B cell (primary cell): ENCODE measurements at regions not wholly inside any gene's neighbourhood (a gene's known extent, or its start where the extent isn't known, plus 50 kb on each side); places are given as distances from the start of the nearest gene placed in this dataset.

Experiments
- ATAC-seq: fragments of 200-7000 bp; cut with Tn5 transposase; one replicate; pipeline ENCODE4 v1.10.0; 2021; ENCODE audit warnings: low read depth, mild to moderate bottlenecking, moderate number of reproducible peaks, moderate library complexity
- CTCF ChIA-PET: fragments of 350-600 bp; sonication (Branson Sonifier 250); formaldehyde crosslinking; loops from one replicate; lab custom pipeline; 2021; ENCODE audit warnings: antibody characterized with exemption, inconsistent platforms; lab: Charles Lee
- POLR2A ChIA-PET: fragments of 350-600 bp; sonication (Branson Sonifier 250); formaldehyde crosslinking; loops from one replicate; lab custom pipeline; 2021; ENCODE audit warnings: antibody characterized with exemption; lab: Charles Lee
- DNase-seq: peaks from one replicate; pipeline ENCODE4 v3.0.0; 2013
- H2AFZ ChIP-seq: 2 replicates; pipeline ENCODE4 v1.6.1; 2012; ENCODE audit warnings: mild to moderate bottlenecking, low read depth, low read length; ENCODE audit not compliant: insufficient read depth, poor library complexity, severe bottlenecking
- H3K27ac ChIP-seq, 2 donors: 1 replicate in 1 of 2; 2 replicates in 1 of 2; pipeline ENCODE4 v1.5.1; 2012 to 2013; ENCODE audit warnings: low read length in 2 of 2, mild to moderate bottlenecking in 2 of 2, moderate library complexity in 1 of 2
- H3K27me3 ChIP-seq, 4 experiments: fragments of 200-600 bp in 1 of 4; sonication (generic) in 1 of 4; replicated peaks in 1 of 4; 1 replicate in 2 of 4; 2 replicates in 2 of 4; pipeline versions ENCODE4 v1.6.1 to v1.7.0; 2013 to 2016; ENCODE audit warnings: low read length in 3 of 4, mild to moderate bottlenecking in 2 of 4, mixed read lengths in 1 of 4, moderate library complexity in 1 of 4; ENCODE audit not compliant: insufficient read depth in 4 of 4, control insufficient read depth in 3 of 4; ENCODE audit errors: control extremely low read depth in 1 of 4
- H3K36me3 ChIP-seq, 2 experiments: replicated peaks in 1 of 2; 1 replicate in 1 of 2; 2 replicates in 1 of 2; pipeline versions ENCODE4 v1.6.1 to v1.7.1; 2013; ENCODE audit warnings: low read length in 1 of 2; ENCODE audit not compliant: insufficient read depth in 2 of 2, control insufficient read depth in 1 of 2; ENCODE audit errors: control extremely low read depth in 1 of 2, extremely low read depth in 1 of 2
- H3K4me1 ChIP-seq, 2 donors: fragments of 200-600 bp in 1 of 2; sonication (generic) in 1 of 2; 1 replicate in 1 of 2; 2 replicates in 1 of 2; pipeline versions ENCODE4 v1.5.1 to v1.6.1; 2013 to 2017; ENCODE audit warnings: low read length in 2 of 2; ENCODE audit not compliant: control insufficient read depth in 2 of 2, insufficient read depth in 2 of 2
- H3K4me2 ChIP-seq: replicated peaks from 2 replicates; pipeline ENCODE3; 2012; ENCODE audit warnings: mild to moderate bottlenecking, low read depth, low read length; ENCODE audit not compliant: poor library complexity, severe bottlenecking
- H3K4me3 ChIP-seq, 5 experiments: fragments of 200-600 bp in 1 of 5; sonication (generic) in 1 of 5; 1 replicate in 3 of 5; 2 replicates in 2 of 5; pipeline versions ENCODE4 v1.5.1 to v1.7.0; 2011 to 2016; ENCODE audit warnings: low read length in 4 of 5, mild to moderate bottlenecking in 4 of 5, low read depth in 2 of 5, control low read depth in 1 of 5, moderate library complexity in 1 of 5; ENCODE audit not compliant: insufficient read depth in 1 of 5; ENCODE audit errors: control extremely low read depth in 1 of 5, extremely low read depth in 1 of 5
- H3K79me2 ChIP-seq: fragments of 200-600 bp; sonication (generic); one replicate; pipeline ENCODE4 v1.6.0; 2016; ENCODE audit warnings: low read length; ENCODE audit not compliant: control insufficient read depth, insufficient read depth
- H3K9ac ChIP-seq: fragments of 200-600 bp; sonication (generic); 2 replicates; pipeline ENCODE4 v1.6.1; 2017; ENCODE audit warnings: mild to moderate bottlenecking, low read length, moderate library complexity
- H3K9me3 ChIP-seq, 3 donors: one replicate each; pipeline versions ENCODE4 v1.6.1 to v1.7.1; 2013; ENCODE audit warnings: low read length in 2 of 3; ENCODE audit not compliant: control insufficient read depth in 2 of 3, insufficient read depth in 1 of 3; ENCODE audit errors: control extremely low read depth in 1 of 3
- H4K20me1 ChIP-seq: 2 replicates; pipeline ENCODE4 v1.6.0; 2012; ENCODE audit warnings: mild to moderate bottlenecking, low read length; ENCODE audit not compliant: insufficient read depth, control insufficient read depth, poor library complexity, severe bottlenecking
- H3K27ac Mint-ChIP-seq: one replicate; pipeline ENCODE4 v1.8.0; 2021; ENCODE audit warnings: mixed read lengths
- H3K27me3 Mint-ChIP-seq: one replicate; pipeline ENCODE4 v1.8.0; 2021; ENCODE audit warnings: mixed read lengths
- H3K4me1 Mint-ChIP-seq: one replicate; pipeline ENCODE4 v1.8.0; 2021; ENCODE audit warnings: mixed read lengths
- H3K4me3 Mint-ChIP-seq: one replicate; pipeline ENCODE4 v1.8.0; 2021; ENCODE audit warnings: mixed read lengths
- H3K9me3 Mint-ChIP-seq: one replicate; pipeline ENCODE4 v1.8.0; 2022; ENCODE audit warnings: mixed read lengths; ENCODE audit not compliant: insufficient read depth
- EZH2 ChIP-seq: IDR thresholded peaks from 2 replicates; pipeline ENCODE4 v1.6.1; 2012; ENCODE audit warnings: borderline replicate concordance, low read depth, mild to moderate bottlenecking, moderate library complexity, low read length; ENCODE audit not compliant: insufficient read depth, poor library complexity, severe bottlenecking
- WGBS: methylation state at CpG from one replicate; pipeline ENCODE4 v1.1.5; 2013; ENCODE audit warnings: missing lambda C conversion rate; ENCODE audit not compliant: insufficient coverage; 5-methylcytosine and 5-hydroxymethylcytosine counted together
- intact Hi-C: fragments of 100-400 bp; cut with micrococcal nuclease; formaldehyde crosslinking; loops from one replicate; pipeline ENCODE4 v1.10.0; 2022
- TF ChIP-seq, protein P1 (sequence below): fragments of 200-600 bp; IDR thresholded peaks from one replicate; pipeline ENCODE4 v1.8.0; 2022; ENCODE audit warnings: antibody characterized with exemption, mild to moderate bottlenecking

DNA sequence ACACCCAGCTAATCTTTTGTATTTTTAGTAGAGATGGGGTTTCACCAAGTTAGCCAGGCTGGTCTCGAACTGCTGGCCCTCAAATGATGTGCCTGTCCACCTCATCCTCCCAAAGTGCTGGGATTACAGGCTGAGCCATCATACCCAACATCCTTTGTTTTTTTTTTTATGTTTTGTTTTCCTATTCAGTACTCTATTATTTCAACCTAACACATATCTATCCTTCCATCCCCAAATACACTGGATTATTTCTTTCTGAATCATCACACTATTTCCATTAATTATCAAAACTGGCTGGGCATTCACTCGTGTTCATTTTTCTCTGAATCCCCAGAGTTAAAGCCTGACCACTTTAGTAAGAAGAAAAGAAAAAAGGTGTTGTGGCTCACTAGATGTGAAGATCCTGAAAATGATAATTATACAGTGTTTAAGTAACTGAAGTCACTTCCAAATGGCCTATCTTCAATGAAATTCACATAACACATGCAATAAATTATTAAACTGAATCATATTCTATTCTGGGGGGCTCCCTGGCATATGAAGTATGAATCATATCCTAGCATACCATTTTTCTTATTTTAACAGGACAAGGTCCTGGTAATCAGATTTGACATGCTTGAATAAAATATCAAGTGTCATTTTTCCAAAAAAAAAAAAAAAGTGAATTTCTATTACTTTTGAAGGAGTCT lies 1754.2 kb downstream of the BRINP3 start:
- Histone ChIP-seq H3K4me3 (no peak overlapping the region), H3K4me2 (no peak overlapping the region), H3K9ac (no peak overlapping the region), H2AFZ (no peak overlapping the region), H3K27me3 (no peaks in the 10 kb centered on the region), H3K36me3 (no peaks in the 10 kb centered on the region), H3K79me2 (no peaks in the 10 kb centered on the region), H3K27ac (no peak overlapping the region), H4K20me1 (no peaks in the 10 kb centered on the region), H3K9me3 (no peaks in the 10 kb centered on the region), H3K4me1 (no peaks in the 10 kb centered on the region)
- ATAC-seq (no peak), DNase-seq (no peak)
- TF ChIP-seq, protein P1, sequence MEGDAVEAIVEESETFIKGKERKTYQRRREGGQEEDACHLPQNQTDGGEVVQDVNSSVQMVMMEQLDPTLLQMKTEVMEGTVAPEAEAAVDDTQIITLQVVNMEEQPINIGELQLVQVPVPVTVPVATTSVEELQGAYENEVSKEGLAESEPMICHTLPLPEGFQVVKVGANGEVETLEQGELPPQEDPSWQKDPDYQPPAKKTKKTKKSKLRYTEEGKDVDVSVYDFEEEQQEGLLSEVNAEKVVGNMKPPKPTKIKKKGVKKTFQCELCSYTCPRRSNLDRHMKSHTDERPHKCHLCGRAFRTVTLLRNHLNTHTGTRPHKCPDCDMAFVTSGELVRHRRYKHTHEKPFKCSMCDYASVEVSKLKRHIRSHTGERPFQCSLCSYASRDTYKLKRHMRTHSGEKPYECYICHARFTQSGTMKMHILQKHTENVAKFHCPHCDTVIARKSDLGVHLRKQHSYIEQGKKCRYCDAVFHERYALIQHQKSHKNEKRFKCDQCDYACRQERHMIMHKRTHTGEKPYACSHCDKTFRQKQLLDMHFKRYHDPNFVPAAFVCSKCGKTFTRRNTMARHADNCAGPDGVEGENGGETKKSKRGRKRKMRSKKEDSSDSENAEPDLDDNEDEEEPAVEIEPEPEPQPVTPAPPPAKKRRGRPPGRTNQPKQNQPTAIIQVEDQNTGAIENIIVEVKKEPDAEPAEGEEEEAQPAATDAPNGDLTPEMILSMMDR = no peak
- Mint-ChIP-seq H3K4me1 (no peaks in the 10 kb centered on the region), H3K27ac (no peak overlapping the region), H3K27me3 (no peaks in the 10 kb centered on the region), H3K4me3 (no peak overlapping the region), H3K9me3 (peaks cover 5% of the 10 kb centered on the region)
- no CpG with 5 or more reads among the region's 2 CpGs for WGBS
- ChIA-PET CTCF (no interaction called here), POLR2A (no interaction called here)
- intact Hi-C loops = no loop called here

DNA sequence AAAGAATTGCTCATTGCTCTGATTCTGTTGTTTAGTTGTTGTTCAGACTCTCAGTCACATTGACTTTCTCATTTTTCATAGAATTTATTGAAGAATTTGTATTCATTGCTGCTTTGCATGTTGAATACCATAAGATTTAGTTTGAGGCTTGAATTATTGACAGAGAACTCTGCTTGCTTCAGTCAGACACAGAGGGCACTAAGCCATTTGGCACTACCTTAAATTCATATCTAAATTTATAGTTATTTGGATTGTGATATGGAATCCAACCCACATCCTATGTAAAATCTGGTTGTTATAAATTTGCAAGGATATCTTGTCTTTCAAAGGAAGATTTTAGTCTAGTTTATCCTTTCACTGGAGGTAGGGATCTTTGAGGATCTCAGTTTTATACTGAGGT lies 1748.6 kb downstream of the BRINP3 start:
- Mint-ChIP-seq H3K27me3 (no peaks in the 10 kb centered on the region), H3K4me3 (no peak overlapping the region), H3K4me1 (no peaks in the 10 kb centered on the region), H3K9me3 (peaks cover 8% of the 10 kb centered on the region), H3K27ac (no peak overlapping the region)
- H3K36me3 ChIP-seq = no peaks in the 10 kb centered on the region
- no peak overlapping the region for H2AFZ ChIP-seq
- CTCF ChIA-PET = no interaction called here
- H3K4me1 ChIP-seq = no peaks in the 10 kb centered on the region
- POLR2A ChIA-PET = no interaction called here
- H4K20me1 ChIP-seq = no peaks in the 10 kb centered on the region
- H3K9me3 ChIP-seq = no peaks in the 10 kb centered on the region
- TF ChIP-seq EZH2 = no peak
- TF ChIP-seq, protein P1 = no peak
- no peak overlapping the region for H3K9ac ChIP-seq
- H3K27me3 ChIP-seq = no peaks in the 10 kb centered on the region
- intact Hi-C loops = no loop called here
- H3K79me2 ChIP-seq = no peaks in the 10 kb centered on the region
- no peak overlapping the region for H3K4me2 ChIP-seq
- H3K4me3 ChIP-seq = no peak overlapping the region
- no peak overlapping the region for H3K27ac ChIP-seq
- DNase-seq = no peak
- ATAC-seq = no peak
